HT1080 (cell line): ENCODE measurements at regions not wholly inside any gene's neighbourhood (a gene's known extent, or its start where the extent isn't known, plus 50 kb on each side); places are given as distances from the start of the nearest gene placed in this dataset.

Source experiments
- DNase-seq: peaks from one replicate; pipeline ENCODE4 v3.0.0-alpha.2; 2015; ENCODE audit warnings: low read depth

DNA sequence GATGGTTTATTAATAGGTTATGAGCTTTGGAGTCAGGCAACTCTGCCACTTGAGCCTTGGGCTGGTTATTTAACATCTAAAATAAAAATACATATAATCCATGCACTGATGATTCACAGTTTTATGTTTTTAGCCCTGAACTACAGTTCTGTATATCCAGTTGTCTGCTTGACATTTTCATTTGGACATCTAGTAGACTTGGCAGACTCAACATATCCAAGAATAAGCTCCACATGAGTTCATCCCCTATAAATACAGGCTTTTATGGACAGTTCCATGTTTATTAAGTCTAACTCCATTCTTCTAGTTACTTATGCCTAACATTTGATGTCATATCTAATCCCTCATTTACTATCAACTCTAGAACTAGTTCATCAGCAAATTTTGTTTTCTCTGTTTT, 174.2 kb downstream of the KIF2B start:
- no peak for DNase-seq

DNA sequence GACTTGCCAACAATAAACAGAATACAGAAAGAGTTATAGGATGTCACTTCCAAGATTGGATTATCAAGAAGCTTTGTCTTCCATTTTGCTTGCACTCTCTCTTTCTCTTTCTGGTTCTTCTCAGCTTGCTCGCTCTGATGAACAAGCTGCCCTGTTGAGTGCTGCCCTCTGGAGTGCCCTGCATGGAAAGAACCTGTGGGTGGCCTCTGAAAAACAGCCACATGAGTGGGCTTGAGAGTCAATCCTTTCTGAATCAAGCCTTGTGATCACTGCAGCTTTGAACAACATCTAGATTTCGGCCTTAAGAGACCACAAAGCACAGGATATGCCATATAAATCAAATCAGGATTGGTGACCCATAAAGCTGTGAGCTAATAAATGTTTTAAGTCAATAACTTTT, 185.1 kb downstream of the KIF2B start:
- DNase-seq: no peak

DNA sequence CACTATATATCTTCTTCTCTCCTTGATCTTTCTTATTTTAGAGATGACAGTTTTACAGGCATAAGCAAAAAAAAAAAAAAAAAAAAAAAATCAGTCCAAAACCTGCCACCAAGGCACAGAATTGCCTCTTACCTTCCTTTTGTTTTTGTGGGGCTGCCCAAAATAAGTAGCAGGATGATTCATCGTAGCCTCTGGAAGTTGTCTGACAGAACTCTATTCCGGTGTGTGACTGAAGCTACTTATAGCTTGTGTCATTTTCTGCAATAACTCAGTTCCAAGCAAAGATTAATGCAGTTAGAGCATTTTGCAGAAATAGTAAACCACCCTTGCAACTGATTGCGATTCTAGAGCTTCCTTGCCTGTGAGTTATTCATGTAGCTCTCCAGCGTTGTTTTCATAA, 186.8 kb downstream of the KIF2B start:
- no peak for DNase-seq

DNA sequence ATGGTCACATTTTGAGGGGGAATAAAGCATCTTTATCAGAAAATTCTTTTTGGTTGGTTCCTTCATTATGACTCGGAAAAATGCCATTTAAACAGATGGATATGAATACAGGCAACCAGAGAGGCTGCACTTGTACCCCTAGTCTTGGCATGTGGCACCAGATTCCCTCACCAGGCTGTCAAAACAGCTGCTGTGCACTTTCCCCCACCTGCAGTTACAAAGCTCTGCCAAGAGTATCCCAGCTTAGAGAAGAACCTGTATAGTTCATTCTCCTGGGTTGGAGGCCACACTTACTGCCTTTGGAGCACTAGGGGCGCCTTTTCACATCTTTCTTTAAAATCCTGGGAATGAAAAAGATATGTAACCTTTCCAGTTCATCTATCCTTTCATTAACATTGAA, 190.3 kb downstream of the KIF2B start:
- DNase-seq: no peak

DNA sequence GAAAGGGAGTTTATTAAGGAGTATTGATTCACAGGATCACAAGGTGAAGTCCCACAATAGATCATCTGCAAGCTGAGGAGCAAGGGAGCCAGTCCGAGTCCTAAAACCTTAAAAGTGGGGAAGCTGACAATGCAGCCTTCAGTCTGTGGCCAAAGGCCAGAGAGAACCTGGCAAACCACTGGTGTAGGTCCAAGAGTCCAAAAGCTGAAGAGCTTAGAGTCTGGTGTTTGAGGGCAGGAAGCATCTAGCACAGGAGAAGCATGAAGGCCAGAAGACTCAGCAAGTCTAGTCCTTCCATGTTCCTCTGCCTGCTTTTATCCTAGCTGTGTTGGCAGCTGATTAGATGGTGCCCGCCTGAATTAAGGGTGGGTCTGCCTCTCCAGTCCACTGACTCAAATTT, 193.0 kb downstream of the KIF2B start:
- no peak for DNase-seq

DNA sequence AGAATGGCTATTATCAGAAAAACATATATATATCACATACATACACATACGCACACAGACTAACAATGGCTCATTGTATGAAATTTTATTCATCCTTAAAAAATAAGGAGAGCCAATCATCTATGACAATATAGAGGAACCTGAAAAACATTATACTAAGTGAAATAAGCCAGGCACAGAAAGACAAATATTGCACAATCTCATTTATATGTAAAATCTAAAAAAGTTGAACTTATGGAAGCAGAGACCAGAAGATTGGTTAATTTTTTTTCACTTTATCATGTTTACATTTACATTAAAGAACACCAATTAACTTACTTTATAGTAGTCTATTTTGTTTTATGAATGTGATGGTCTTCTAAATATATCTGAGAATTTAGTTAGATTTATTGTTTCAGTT, 198.7 kb downstream of the KIF2B start:
- no peak for DNase-seq

DNA sequence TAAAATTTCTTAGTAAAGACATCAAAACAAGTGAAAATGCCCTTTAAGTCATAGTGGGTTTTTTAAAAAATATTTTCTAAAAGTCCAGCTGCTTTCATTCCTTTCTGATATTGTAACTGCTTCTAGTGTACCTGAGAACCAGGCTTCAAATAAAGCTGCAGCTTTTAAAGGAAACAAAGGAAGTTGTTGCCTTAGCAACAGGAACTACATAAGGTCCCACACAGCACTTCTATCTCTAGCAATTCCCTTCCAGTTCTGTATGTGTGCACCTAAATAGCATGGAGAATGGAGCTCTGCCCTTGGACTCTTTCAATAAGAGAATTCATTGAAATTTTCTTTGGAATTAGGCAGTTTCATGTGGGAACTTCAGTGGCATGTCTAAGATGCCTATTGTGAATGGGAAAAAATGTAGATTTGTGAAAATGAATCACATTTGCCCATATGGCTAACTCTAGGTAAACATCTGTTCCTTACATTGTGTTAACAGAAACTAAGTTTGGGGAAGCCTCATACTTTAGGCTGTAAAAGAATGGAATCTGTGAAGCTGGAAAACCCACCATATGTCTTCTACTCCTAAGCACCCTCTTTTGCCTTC, 206.4 kb downstream of the KIF2B start:
- no peak for DNase-seq

DNA sequence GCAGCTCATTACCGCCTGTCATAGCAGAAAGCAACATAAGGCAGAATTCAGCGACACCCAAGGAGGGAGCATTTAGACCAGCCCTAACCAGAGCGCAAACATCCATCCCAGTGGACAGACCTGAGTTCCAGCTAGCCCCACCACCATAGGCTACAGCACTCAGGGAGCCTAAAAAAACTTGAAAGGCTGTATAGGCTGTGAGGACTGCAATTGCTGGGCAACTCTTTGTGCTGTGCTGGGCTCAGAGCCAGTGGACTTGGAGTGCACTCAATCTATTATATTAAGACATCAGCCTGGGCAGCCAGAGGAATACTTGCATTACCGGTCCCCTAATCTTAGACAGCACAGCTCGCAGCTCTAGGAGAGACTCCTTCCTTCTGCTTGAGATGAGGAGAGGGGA, 207.3 kb downstream of the KIF2B start:
- DNase-seq: no peak

DNA sequence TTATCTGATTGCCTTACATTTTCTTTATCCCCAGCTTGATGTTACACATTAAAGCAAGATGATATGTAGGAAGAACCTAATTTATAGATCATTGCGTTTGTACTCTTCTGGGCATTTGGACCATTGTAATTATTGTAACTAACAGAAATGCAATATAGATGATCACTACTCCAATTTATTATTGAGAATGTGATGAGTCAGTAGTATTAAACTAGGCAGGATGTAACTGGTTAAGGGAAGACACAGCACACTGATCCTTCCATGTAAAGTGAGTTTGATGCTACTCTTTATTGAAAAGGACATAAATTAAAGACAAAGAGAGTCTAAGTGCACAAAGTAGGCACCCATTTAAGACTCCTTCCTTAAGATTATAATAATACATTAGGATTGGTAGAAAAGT, 223.8 kb downstream of the KIF2B start:
- DNase-seq: no peak

DNA sequence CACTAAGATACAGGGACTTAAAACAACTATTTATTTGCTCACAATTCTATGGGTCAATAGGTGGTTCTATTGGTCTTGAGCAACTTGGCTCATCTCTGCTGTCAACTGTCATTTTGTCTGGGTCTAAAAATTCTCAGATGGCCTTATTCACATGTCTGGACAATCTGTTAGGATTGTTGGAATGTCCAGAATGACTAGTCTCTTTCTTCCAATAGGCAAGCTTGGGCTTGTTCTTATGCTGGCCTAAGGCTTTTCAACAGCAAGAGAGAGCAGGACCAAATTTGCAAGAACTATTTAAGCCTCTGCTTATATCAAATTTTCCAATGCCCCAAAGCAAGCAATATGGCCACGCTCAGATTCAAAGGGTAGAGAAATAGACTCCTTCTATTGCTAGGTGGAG, 240.9 kb downstream of the KIF2B start:
- no peak for DNase-seq

DNA sequence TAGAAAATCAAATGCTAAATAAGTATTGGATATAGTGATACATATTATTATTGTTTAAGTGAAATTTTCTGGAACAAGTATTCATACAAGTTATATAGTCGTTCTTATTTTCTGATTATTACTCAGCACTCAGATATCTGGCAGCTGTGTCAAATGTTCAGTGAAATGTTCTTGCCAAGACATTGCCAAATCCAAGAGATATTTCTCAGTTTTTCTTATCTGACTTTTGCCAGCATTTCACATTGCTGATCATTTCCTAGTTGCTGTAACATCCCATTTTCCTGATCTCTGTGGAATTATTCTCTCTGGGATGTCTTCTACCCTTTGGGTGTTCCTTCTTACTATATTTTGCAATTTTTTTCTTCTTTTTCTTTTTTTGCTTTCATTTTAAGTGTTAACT, 262.3 kb downstream of the KIF2B start:
- DNase-seq: no peak

DNA sequence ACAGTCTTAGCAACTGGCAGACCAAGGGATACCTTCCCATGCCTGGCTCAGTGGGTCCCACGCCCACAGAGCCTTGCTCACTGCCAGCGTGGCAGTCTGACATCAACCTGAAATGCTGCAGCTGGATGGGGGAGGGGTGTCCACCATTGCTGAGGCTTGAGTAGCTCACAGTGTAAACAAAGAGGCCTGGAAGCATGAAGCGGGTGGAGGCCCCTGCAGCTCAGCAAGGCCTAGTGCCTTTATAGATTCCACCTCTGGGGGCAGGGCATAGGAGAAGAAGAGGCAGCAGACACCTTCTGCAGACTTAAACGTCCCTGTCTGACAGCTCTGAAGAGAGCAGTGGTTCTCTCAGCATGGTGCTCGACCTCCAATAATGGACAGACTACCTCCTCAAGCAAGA, 263.2 kb downstream of the KIF2B start:
- DNase-seq: peak; percentile 15

DNA sequence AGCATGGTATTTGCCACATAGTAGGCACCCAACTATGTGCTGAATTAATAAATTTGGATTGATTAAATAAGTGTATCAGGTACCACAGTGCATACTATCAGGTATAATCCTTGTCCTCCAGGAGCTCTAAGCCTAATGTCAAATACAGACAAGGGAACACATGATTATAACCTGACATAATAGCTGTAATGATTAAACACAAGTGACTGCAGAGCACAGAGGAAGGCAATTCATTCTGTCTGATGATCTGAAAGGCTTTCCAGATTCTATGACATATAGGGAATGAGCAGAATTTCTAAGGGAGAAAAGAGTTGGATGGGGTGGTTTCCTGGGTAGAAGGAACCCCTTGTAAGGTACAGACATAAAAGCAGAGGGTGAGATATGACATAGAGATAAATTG, 273.5 kb downstream of the KIF2B start:
- no peak for DNase-seq

DNA sequence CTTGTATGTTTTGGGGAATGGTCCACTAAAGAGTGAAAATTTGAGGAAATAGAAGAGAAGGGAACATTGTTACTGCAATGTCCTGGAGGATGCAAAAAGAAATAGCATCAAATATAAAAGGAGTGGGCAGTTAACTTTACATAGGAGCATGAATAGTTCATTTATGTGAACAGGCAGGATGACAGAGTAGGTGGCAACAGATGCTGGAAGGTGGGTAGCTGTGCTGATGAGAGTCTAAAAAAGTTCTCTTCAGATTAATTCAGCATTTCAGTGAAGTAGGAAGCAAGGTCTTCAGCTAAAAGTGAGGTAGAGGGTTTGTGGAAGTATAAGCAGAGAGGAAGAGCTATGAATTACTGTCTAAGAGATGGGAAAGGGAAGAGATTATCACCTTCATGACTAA, 276.5 kb downstream of the KIF2B start:
- no peak for DNase-seq

DNA sequence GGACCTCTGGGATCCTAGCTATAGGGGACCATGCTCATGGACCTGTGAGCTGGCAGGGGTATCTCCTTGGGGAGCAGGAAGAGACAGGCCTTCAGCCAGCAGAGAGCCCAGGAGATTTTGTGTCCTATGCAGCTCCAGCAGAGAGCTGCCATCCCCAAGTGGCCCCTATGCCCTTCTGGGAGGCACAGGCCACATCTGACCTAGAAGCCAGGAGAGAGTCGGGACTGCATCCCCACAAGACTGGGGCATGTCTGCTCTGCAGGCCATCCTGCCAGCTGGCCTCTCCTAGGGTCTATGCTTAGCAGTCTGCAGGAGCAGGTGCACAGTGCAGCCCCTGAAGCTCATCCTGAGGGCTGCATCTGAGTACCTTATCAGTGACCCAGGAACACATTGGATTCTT, 279.5 kb downstream of the KIF2B start:
- DNase-seq: no peak

DNA sequence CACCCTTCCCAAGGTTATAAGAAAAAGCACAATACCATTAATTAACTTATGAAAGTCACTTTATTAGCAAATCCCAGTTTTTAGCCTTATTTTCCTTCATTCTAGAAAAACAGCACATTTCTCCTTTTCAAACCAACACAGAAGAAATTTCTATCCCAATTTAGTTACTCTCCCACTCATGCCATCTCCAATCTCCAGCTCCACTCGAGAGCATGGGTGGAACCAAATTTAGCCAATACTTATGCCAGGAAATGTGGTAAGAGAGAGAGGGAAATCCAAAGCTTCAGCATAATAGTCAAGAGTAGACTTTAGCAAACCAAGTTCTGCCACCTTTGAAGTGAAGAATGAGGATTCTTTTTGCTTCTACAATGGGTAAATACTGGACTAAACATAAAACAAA, 288.8 kb downstream of the KIF2B start:
- no peak for DNase-seq

DNA sequence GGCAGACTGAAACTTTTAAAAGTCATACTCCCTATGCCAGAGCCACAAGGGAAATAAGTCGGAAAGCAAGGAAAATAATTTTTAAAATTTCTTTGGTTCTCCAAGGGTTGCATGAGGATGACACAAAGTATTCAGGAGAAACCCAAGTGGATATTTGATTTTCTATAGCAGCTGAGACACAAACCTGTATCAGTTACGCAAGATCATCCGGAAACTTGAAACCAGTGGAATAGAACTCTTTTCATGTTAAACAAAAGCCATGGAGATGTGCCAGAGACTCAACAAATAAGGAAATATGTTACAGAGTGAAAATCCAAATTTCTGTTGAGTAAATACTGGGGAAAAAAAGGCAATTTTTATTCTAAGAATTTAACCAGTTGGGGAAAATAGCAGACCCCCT, 294.7 kb downstream of the KIF2B start:
- DNase-seq: no peak

DNA sequence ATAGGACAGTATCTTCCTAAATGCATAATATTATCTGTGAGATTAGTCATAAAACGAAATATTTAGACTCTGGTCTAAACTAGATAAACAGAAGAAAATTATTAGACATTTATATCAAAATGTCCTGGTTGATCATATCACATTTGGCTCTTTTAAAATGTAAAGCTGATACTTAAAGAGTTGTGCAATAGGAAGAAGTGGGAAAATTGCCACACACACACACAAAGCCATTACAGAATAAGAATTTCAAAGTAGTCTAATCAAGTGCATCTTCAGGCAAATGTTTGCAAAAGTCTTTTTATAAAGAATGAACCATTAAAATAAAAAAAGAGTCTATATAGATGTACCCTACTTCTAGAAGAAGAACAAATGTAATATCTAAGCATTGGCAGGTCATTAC, 301.7 kb downstream of the KIF2B start:
- no peak for DNase-seq

DNA sequence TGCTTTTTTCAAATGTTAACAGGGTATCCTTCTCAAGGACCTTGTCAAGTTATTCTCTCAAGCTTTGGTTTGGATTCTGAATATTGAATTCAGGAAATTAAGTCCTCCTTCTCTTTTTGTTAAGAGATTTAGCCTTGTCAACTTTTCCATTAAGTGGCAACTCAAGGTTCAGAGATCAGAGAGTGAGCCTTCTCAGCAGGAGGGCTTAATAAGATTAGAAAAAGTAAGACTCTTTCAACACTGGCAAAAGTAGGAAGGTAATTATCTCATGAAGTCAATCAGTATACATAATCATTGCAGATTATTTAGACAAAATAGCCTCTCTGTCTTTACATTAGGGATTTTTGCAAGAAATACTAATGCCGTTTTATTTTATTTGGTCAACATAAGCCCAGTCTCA, 330.7 kb downstream of the KIF2B start:
- no peak for DNase-seq

DNA sequence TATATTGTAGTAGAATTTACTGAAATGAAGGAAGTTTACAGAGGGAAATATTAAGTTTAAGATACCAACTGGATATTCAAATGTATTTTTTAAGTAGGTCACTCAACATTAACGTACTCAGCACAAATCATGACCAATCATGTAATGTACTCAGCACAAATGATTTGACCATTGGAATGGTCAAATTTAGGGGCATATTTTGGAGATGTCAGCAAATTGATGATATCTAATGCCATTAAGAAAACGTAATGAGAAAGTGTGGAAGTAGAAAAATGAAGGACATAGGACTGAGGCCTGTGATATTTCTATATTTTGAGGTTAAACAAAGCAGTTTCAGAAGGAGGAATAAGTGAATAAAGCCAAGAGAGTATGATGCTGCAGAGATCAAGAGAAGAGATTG, 334.8 kb downstream of the KIF2B start:
- no peak for DNase-seq

DNA sequence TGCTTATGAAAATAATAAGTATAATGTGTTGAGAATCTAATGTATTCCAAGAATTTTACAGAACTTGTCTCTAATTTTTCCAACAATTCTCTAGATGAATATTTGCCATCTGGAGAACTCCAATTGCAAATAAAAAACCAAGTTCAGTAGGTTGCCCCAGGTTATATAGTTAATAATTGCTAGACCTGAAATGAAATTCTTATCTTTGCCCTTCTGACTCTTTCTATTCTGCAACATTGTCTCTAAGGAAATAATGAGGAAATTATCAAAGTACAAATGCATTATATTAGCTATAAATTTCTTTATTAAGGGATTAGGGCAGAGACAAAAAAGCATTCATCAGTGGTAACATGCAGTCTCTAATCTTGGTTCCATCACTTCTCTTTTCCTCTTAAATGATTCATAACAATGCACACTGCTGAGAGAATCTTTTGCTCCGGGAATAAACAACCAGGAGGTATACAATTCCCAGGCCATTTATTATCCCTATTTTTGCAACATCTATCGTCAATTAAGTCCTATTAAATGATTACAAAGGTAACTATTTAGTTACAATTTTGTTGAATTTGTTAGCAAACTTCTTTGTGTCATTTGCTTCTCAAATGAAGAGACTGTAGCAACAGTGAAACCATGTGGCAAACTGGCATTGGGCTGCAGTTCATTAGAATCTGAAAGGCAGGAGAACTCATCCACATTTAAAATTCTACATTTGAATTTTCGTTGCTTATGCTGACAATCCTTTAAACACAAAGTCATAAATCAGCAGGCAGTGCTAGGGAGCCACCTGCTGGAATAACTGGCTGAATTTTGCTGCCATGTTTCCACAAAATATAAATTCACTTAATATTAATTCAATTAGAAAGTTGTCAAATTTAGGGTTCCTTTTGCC, 349.6 kb downstream of the KIF2B start:
- no peak for DNase-seq

DNA sequence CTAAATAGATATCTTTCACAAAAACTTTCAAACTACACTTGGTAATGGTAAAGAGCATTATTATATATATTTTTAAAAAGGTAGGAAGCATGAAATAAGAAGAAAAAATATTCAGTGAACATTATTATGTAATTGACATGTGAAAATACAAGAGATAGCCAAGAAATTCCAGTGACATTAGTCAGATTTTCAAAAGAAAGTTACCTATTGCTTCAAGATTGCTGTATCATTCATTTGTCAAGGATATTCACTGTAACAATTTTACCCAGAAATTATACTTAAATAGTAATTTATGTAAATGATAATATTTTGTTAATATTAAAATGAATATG, 350.2 kb downstream of the KIF2B start:
- DNase-seq: no peak

DNA sequence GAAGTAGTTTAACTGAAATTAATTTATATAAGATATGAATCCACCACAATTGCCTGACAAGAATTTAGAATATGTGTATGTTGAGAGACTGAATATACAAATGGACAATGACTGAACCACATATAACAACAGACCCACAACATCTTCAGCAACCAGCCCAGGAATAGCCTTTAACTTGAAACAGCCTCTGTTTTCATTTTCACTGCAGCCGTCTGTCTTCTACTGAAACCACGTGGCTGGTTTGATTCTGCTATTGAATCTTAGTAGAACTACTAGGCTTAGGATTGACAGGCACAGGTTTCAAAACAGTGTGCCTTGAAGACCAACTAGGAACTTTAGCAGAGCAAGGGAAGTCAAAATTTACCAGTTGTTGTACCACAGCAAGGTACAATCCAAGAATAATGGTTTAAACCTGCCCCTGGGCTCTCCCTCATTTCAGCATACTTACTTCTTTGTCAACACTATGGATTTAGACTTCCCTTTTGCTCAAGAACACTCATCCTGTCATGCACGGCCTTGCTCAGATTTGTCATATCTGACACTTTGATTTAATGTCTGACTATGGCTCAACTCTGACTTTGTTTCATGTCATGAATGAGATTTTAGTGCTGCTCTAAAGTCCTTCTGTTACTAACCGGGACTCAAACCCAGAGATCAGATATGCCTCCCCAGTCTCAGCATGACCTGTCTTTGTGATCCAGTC, 355.0 kb downstream of the KIF2B start:
- no peak for DNase-seq
